ENCODE measurements at regions not wholly inside any gene's neighbourhood (a gene's known extent, or its start where the extent isn't known, plus 50 kb on each side); places are given as distances from the start of the nearest gene placed in this dataset.

DNA sequence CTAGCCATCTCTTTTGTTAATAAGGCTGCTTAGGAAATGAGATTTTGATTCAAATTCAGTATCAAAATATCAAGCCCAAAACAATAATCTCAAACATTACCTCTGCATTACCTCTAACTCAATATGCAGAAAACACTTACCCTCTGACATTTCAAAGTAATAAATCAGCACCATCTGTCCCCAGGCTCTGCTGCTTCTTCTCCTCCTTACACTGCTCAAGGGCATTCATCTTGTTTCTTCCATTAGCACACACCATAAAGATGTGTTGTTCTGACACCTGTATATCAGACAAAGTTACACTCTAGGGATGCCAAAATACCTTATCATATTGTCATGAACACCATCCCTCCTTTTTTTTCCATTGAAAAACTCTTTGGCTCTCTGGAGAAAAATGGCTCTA is 1630.3 kb downstream of the RPA4 start:
- no peak overlapping the region for H3K27ac Mint-ChIP-seq
- no peak for DNase-seq (ENCODE audit: extremely low spot score, unreplicated experiment)

DNA sequence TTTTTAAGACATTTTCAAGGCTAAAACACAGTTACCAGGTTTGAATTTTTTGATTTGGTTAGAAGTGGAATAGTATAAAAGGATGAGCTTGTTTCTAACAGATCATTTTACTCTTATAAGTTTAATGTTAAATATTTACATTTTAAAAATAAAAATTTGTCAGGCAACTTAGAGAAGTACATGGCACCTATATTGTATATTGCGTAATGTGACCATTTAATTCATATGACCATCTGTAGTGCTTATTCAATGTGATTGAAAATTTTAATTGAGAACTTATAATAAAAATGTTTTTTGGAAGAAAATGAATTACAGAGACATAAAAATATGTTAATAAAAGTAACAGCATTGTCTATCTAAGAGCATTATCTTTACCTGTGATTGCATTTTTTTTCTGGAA is 1632.4 kb downstream of the RPA4 start:
- no peak for DNase-seq (ENCODE audit: extremely low spot score, unreplicated experiment)
- TF ChIP-seq, protein P1, sequence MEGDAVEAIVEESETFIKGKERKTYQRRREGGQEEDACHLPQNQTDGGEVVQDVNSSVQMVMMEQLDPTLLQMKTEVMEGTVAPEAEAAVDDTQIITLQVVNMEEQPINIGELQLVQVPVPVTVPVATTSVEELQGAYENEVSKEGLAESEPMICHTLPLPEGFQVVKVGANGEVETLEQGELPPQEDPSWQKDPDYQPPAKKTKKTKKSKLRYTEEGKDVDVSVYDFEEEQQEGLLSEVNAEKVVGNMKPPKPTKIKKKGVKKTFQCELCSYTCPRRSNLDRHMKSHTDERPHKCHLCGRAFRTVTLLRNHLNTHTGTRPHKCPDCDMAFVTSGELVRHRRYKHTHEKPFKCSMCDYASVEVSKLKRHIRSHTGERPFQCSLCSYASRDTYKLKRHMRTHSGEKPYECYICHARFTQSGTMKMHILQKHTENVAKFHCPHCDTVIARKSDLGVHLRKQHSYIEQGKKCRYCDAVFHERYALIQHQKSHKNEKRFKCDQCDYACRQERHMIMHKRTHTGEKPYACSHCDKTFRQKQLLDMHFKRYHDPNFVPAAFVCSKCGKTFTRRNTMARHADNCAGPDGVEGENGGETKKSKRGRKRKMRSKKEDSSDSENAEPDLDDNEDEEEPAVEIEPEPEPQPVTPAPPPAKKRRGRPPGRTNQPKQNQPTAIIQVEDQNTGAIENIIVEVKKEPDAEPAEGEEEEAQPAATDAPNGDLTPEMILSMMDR (conservative IDR thresholded peaks at IDR 0.05): no peak
- Mint-ChIP-seq H3K4me3 (no peak overlapping the region), H3K9me3 (no peaks in the 10 kb centered on the region), H3K36me3 (no peaks in the 10 kb centered on the region), H3K27ac (no peak overlapping the region), H3K4me1 (ENCODE audit: unreplicated experiment) (no peaks in the 10 kb centered on the region), H3K27me3 (no peaks in the 10 kb centered on the region)

More for the DNA sequence above, 1630.3 kb downstream of the RPA4 start:
- peaks cover 5% of the 10 kb centered on the region for H3K36me3 Mint-ChIP-seq
- H3K4me1 Mint-ChIP-seq (ENCODE audit: unreplicated experiment): no peaks in the 10 kb centered on the region
- TF ChIP-seq, protein P1 (conservative IDR thresholded peaks at IDR 0.05): no peak
- no peaks in the 10 kb centered on the region for H3K27me3 Mint-ChIP-seq
- no peak overlapping the region for H3K4me3 Mint-ChIP-seq
- H3K9me3 Mint-ChIP-seq: no peaks in the 10 kb centered on the region

DNA sequence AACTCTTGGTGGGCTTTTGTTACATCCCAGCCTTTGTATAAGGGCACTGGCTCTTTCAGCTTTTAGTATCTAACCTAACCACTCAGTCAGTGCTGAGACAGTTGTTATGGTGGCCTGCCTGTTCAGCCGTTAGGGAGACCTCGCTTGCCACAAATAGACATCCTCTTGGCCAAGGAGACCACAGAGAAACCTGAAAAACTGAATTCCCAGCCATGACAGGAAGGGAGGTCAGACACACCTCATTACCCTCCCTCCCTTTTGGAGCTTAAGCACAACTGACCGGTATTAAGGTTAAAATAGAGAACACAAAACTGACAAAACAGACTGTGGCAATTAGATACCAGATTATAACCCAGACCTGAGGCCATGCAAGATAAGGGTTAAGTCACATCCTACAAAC is 1639.3 kb downstream of the RPA4 start:
- no peaks in the 10 kb centered on the region for H3K4me1 Mint-ChIP-seq (ENCODE audit: unreplicated experiment)
- no peak for DNase-seq (ENCODE audit: extremely low spot score, unreplicated experiment)
- no peaks in the 10 kb centered on the region for H3K9me3 Mint-ChIP-seq
- no peaks in the 10 kb centered on the region for H3K36me3 Mint-ChIP-seq
- H3K27me3 Mint-ChIP-seq: no peaks in the 10 kb centered on the region
- TF ChIP-seq, protein P1 (conservative IDR thresholded peaks at IDR 0.05): no peak
- H3K4me3 Mint-ChIP-seq: no peak overlapping the region
- peak overlapping the region; percentile 23 for H3K27ac Mint-ChIP-seq

DNA sequence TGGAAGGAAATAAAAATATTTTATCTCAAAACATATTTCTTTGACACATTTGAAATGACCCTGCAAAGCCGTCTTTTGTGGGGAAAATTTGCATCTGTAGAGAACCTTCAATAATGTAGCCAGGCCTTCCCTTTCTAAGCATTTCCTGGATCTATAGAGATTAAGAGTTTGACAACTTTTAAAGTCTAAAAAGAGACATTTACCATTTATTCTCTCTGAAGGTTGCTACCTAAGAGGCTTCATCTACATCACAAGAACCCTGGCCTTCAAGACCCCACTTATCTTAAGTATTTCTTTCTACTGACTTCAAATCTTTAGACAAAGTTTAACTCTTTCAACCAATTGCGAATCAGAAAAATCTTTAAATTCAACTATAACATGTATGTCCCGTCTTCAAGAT is 1639.8 kb downstream of the RPA4 start:
- no peaks in the 10 kb centered on the region for H3K4me1 Mint-ChIP-seq (ENCODE audit: unreplicated experiment)
- no peaks in the 10 kb centered on the region for H3K27me3 Mint-ChIP-seq
- no peak for DNase-seq (ENCODE audit: extremely low spot score, unreplicated experiment)
- H3K27ac Mint-ChIP-seq: peak overlapping the region; percentile 23
- no peaks in the 10 kb centered on the region for H3K36me3 Mint-ChIP-seq
- H3K4me3 Mint-ChIP-seq: no peak overlapping the region
- peaks cover 5% of the 10 kb centered on the region for H3K9me3 Mint-ChIP-seq
- TF ChIP-seq, protein P1 (conservative IDR thresholded peaks at IDR 0.05): no peak

DNA sequence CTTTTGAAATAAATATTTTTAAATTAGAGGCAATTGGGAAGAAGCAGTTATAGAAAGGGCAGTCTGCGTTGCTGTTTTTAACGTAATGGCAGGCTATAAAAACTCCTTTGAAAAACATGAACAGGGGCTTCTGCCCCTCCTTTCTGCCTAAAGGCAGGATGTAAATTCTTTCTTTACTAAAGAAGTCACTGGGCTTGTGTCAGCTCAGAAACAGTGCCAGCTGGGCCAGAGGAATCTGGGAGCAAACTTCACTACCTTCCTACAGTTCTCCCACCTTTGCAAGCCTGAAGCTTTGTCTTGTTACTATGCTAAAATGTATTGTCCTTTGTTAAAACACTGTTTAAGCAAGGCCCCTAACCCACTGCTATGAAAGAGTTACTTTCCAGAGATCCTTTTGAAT is 1664.8 kb downstream of the RPA4 start:
- Mint-ChIP-seq H3K36me3 (no peaks in the 10 kb centered on the region), H3K4me3 (no peak overlapping the region), H3K9me3 (peaks cover 4% of the 10 kb centered on the region), H3K4me1 (ENCODE audit: unreplicated experiment) (no peaks in the 10 kb centered on the region), H3K27me3 (no peaks in the 10 kb centered on the region), H3K27ac (no peak overlapping the region)
- TF ChIP-seq, protein P1 (conservative IDR thresholded peaks at IDR 0.05): no peak
- no peak for DNase-seq (ENCODE audit: extremely low spot score, unreplicated experiment)

DNA sequence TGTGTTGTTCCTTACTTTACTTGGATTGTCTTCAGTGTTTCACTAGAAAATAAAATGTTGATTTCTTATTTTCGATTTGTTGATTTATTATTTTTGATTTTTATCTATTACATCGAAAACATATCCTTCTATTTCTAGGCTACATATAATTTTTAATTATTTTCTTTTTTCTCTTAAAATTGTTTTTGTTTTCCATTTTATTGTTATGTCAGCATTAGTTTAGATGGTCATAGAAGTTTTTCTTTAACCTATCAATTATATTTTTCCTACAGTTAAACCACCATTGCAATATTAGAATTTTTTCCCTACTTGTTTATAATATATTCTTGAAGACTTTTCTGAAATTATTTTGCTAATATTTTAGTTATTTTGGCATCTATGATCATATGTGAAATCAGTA is 1685.1 kb downstream of the RPA4 start:
- Mint-ChIP-seq H3K4me3 (no peak overlapping the region), H3K4me1 (ENCODE audit: unreplicated experiment) (peaks cover 3% of the 10 kb centered on the region), H3K27me3 (no peaks in the 10 kb centered on the region), H3K9me3 (peaks cover 8% of the 10 kb centered on the region), H3K27ac (no peak overlapping the region), H3K36me3 (peaks cover 3% of the 10 kb centered on the region)
- TF ChIP-seq, protein P1 (conservative IDR thresholded peaks at IDR 0.05): no peak
- no peak for DNase-seq (ENCODE audit: extremely low spot score, unreplicated experiment)

Measured in type B pancreatic cell (in vitro differentiated cells).